Activated CD4-positive, alpha-beta memory T cell treated with anti-CD3 and anti-CD28 coated beads, Interleukin-2, amount 10 ng/mL, durations not matched to agents 7 days and 5 days (primary cell): ENCODE measurements at regions not wholly inside any gene's neighbourhood (a gene's known extent, or its start where the extent isn't known, plus 50 kb on each side); places are given as distances from the start of the nearest gene placed in this dataset.

Experiments
- CTCF ChIA-PET: fragments of 350-600 bp; sonication (Branson Sonifier 250); formaldehyde crosslinking; loops from one replicate; lab custom pipeline; 2021; ENCODE audit warnings: antibody characterized with exemption, inconsistent platforms; lab: Charles Lee
- POLR2A ChIA-PET: fragments of 350-600 bp; sonication (Branson Sonifier 250); formaldehyde crosslinking; loops from one replicate; lab custom pipeline; 2021; ENCODE audit warnings: antibody characterized with exemption; lab: Charles Lee
- DNase-seq: peaks from one replicate; pipeline ENCODE4 v3.0.0-alpha.2; 2020
- H3K27ac Mint-ChIP-seq: one replicate; pipeline ENCODE4 v1.8.0; 2021; ENCODE audit warnings: mild to moderate bottlenecking, mixed read lengths
- H3K27me3 Mint-ChIP-seq: one replicate; pipeline ENCODE4 v1.8.0; 2021; ENCODE audit warnings: mixed read lengths
- H3K36me3 Mint-ChIP-seq: one replicate; pipeline ENCODE4 v1.8.0; 2021; ENCODE audit warnings: low read depth, mixed read lengths
- H3K4me1 Mint-ChIP-seq: one replicate; pipeline ENCODE4 v1.8.0; 2021; ENCODE audit warnings: mixed read lengths
- H3K4me3 Mint-ChIP-seq: one replicate; pipeline ENCODE4 v1.8.0; 2021; ENCODE audit warnings: mild to moderate bottlenecking, mixed read lengths
- H3K9me3 Mint-ChIP-seq: one replicate; pipeline ENCODE4 v1.8.0; 2021; ENCODE audit warnings: mixed read lengths

- H3K4me3 Mint-ChIP-seq = no peak overlapping the region
- ChIA-PET CTCF (no interaction called here), POLR2A (no interaction called here)
- no peak for DNase-seq
- H3K4me1 Mint-ChIP-seq = peaks cover 18% of the 10 kb centered on the region
- H3K27me3 Mint-ChIP-seq = peaks cover 6% of the 10 kb centered on the region
- peaks cover 2% of the 10 kb centered on the region for H3K9me3 Mint-ChIP-seq
- H3K36me3 Mint-ChIP-seq = no peaks in the 10 kb centered on the region
- H3K27ac Mint-ChIP-seq = no peak overlapping the region
These were observed 365.0 kb upstream of the HNRNPA3 start for GRCh38 chr2:176847575-176847974.

- H3K9me3 Mint-ChIP-seq = peaks cover under 1% of the 10 kb centered on the region
- H3K36me3 Mint-ChIP-seq = no peaks in the 10 kb centered on the region
- H3K27me3 Mint-ChIP-seq = peaks cover 4% of the 10 kb centered on the region
- DNase-seq = no peak
- H3K4me3 Mint-ChIP-seq = no peak overlapping the region
- CTCF ChIA-PET = no interaction called here
- H3K4me1 Mint-ChIP-seq = peaks cover 26% of the 10 kb centered on the region
- no peak overlapping the region for H3K27ac Mint-ChIP-seq
- POLR2A ChIA-PET = no interaction called here
These were observed 363.8 kb upstream of the HNRNPA3 start for GRCh38 chr2:176848844-176849243.

- H3K4me1 Mint-ChIP-seq = peaks cover 42% of the 10 kb centered on the region
- no peak overlapping the region for H3K27ac Mint-ChIP-seq
- DNase-seq = no peak
- ChIA-PET POLR2A (no interaction called here), CTCF (interaction anchor here (0.8 kb wide), 1 partner anchor 841 kb away, joined by 3 read pairs; no protein-coding TSS in a partner anchor)
- no peaks in the 10 kb centered on the region for H3K27me3 Mint-ChIP-seq
- no peaks in the 10 kb centered on the region for H3K9me3 Mint-ChIP-seq
- no peak overlapping the region for H3K4me3 Mint-ChIP-seq
- peaks cover 5% of the 10 kb centered on the region for H3K36me3 Mint-ChIP-seq
These were observed 361.2 kb upstream of the HNRNPA3 start for GRCh38 chr2:176851200-176851888.

DNA sequence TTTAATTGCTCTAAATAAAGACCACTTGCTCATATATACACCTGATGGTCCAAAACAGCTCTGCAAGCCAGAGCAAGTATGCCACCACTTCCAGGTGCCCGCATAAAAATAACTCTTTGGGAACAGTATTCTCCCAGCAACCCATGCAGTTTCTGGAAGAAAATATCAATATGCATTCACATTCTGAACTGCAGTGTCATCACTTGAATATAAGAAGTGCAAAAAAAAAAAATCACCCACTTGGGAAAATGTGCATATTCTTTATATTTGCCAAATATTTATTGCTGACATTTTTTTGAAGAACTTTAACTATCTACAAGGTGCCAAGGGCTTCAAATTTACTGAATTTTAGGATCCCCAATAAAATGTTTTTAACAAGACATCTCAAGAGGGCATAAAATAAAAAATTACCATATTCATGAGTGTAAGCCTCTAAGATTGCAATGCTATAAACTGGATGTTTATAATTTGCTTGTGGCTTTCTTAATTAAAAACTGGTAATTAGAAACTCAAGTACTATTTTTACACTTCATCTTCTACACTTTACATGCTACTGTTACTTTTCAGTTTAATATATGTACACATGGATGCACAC is 360.6 kb upstream of the HNRNPA3 start:
- CTCF ChIA-PET = interaction anchor here (0.8 kb wide), 1 partner anchor 842 kb away, joined by 3 read pairs; no protein-coding TSS in a partner anchor
- no peak overlapping the region for H3K4me3 Mint-ChIP-seq
- no peak for DNase-seq
- no peaks in the 10 kb centered on the region for H3K27me3 Mint-ChIP-seq
- H3K27ac Mint-ChIP-seq = peak overlapping the region; percentile 22
- H3K36me3 Mint-ChIP-seq = peaks cover 5% of the 10 kb centered on the region
- peaks cover 48% of the 10 kb centered on the region for H3K4me1 Mint-ChIP-seq
- H3K9me3 Mint-ChIP-seq = no peaks in the 10 kb centered on the region
- POLR2A ChIA-PET = interaction anchor here (0.9 to 2.0 kb wide), 2 partner anchors 10 to 26 kb away, joined by 3 to 8 read pairs; no protein-coding TSS in a partner anchor

DNA sequence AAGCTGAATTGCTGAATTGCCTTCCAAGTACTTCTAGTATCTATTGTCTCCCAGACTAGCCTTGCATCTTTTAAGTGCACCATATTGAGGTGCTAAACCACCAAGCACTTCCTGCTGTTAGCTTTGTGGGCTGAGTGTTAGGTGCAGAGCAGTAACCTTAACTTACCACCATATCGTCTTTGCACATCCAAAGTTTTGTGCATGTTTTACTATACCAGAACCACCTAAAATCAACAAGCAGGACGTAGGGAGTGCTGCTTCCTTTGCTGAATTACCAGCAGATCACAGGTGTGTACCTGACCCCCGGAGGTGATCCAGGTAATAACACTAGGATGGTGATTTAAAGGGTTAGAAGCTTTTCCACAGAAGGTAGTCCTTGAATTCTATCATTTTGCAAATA is 359.9 kb upstream of the HNRNPA3 start:
- no peak overlapping the region for H3K4me3 Mint-ChIP-seq
- H3K9me3 Mint-ChIP-seq = no peaks in the 10 kb centered on the region
- ChIA-PET CTCF (interaction anchor here (0.6 to 0.8 kb wide), 3 partner anchors 199 to 720 kb away, joined by 3 to 4 read pairs (median 3); no protein-coding TSS in a partner anchor), POLR2A (interaction anchor here (0.9 to 2.0 kb wide), 4 partner anchors 10 to 144 kb away, joined by 3 to 8 read pairs (median 4); no protein-coding TSS in a partner anchor)
- peak; percentile 62 for DNase-seq
- H3K4me1 Mint-ChIP-seq = peaks cover 53% of the 10 kb centered on the region
- H3K36me3 Mint-ChIP-seq = peaks cover 5% of the 10 kb centered on the region
- H3K27me3 Mint-ChIP-seq = no peaks in the 10 kb centered on the region
- peak overlapping the region; percentile 22 for H3K27ac Mint-ChIP-seq

- ChIA-PET CTCF (interaction anchor here (1.0 to 1.5 kb wide), 4 partner anchors 11 to 295 kb away, joined by 3 to 4 read pairs (median 4); no protein-coding TSS in a partner anchor), POLR2A (interaction anchor here (0.7 to 1.3 kb wide), 2 partner anchors 11 to 78 kb away, joined by 3 to 4 read pairs; no protein-coding TSS in a partner anchor)
- Mint-ChIP-seq H3K27ac (no peak overlapping the region), H3K9me3 (no peaks in the 10 kb centered on the region), H3K4me1 (peaks cover 53% of the 10 kb centered on the region), H3K4me3 (no peak overlapping the region), H3K36me3 (peaks cover 5% of the 10 kb centered on the region), H3K27me3 (no peaks in the 10 kb centered on the region)
- no peak for DNase-seq
These were observed 358.5 kb upstream of the HNRNPA3 start for GRCh38 chr2:176854062-176854461.

GRCh38 chr2:176854878-176855277 is 357.7 kb upstream of the HNRNPA3 start:
- Mint-ChIP-seq H3K9me3 (no peaks in the 10 kb centered on the region), H3K4me1 (peaks cover 53% of the 10 kb centered on the region), H3K4me3 (no peak overlapping the region), H3K36me3 (peaks cover 5% of the 10 kb centered on the region), H3K27me3 (peaks cover 2% of the 10 kb centered on the region), H3K27ac (peak overlapping the region; percentile 39)
- ChIA-PET CTCF (interaction anchor here (0.6 to 1.5 kb wide), 6 partner anchors 12 to 201 kb away, joined by 3 to 4 read pairs (median 3); no protein-coding TSS in a partner anchor), POLR2A (interaction anchor here (1.3 to 1.8 kb wide), 2 partner anchors 11 to 357 kb away, joined by 3 to 8 read pairs; no protein-coding TSS in a partner anchor)
- no peak for DNase-seq

DNA sequence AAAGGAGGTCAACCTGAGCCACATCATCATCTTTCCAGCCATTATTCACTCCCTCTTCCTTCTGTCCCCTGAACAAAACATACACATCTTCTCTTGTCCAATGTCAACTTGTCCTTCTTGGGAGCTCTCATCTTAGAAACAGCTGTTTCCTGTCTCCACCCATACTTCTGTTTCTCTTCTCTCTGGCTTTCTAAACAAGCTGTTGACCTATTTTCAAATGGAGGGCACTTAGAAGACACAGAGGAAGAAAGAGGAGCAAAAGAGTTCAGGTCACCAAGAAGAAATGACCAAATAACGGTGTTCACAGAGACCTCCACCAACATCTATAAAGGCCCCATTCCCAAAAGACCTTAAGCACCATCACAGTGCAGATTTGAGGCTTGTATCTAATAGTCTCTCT is 355.9 kb upstream of the HNRNPA3 start:
- Mint-ChIP-seq H3K4me3 (no peak overlapping the region), H3K27me3 (peaks cover 10% of the 10 kb centered on the region), H3K4me1 (peaks cover 52% of the 10 kb centered on the region), H3K36me3 (peaks cover 5% of the 10 kb centered on the region), H3K9me3 (no peaks in the 10 kb centered on the region), H3K27ac (peak overlapping the region; percentile 62)
- ChIA-PET POLR2A (interaction anchor here (1.2 to 1.8 kb wide), 2 partner anchors 12 to 75 kb away, joined by 3 to 8 read pairs; no protein-coding TSS in a partner anchor), CTCF (interaction anchor here (1.1 to 1.4 kb wide), 3 partner anchors 16 to 292 kb away, joined by 3 to 6 read pairs (median 3); no protein-coding TSS in a partner anchor)
- no peak for DNase-seq

- peaks cover 23% of the 10 kb centered on the region for H3K27me3 Mint-ChIP-seq
- no peaks in the 10 kb centered on the region for H3K36me3 Mint-ChIP-seq
- H3K4me3 Mint-ChIP-seq = no peak overlapping the region
- CTCF ChIA-PET = no interaction called here
- H3K27ac Mint-ChIP-seq = no peak overlapping the region
- DNase-seq = no peak
- no peaks in the 10 kb centered on the region for H3K9me3 Mint-ChIP-seq
- POLR2A ChIA-PET = no interaction called here
- no peaks in the 10 kb centered on the region for H3K4me1 Mint-ChIP-seq
These were observed 347.3 kb upstream of the HNRNPA3 start for GRCh38 chr2:176865336-176865735.

GRCh38 chr2:176872406-176872805 is 340.2 kb upstream of the HNRNPA3 start:
- Mint-ChIP-seq H3K4me3 (no peak overlapping the region), H3K27me3 (peaks cover 7% of the 10 kb centered on the region), H3K36me3 (peaks cover 13% of the 10 kb centered on the region), H3K27ac (no peak overlapping the region), H3K9me3 (peaks cover 21% of the 10 kb centered on the region), H3K4me1 (peaks cover 21% of the 10 kb centered on the region)
- no peak for DNase-seq
- ChIA-PET CTCF (interaction anchor here (0.9 kb wide), 1 partner anchor 16 kb away, joined by 3 read pairs; no protein-coding TSS in a partner anchor), POLR2A (no interaction called here)

- peaks cover 21% of the 10 kb centered on the region for H3K9me3 Mint-ChIP-seq
- no peak overlapping the region for H3K4me3 Mint-ChIP-seq
- CTCF ChIA-PET = interaction anchor here (1.1 kb wide), 1 partner anchor 187 kb away, joined by 3 read pairs; no protein-coding TSS in a partner anchor
- H3K4me1 Mint-ChIP-seq = peaks cover 21% of the 10 kb centered on the region
- H3K27ac Mint-ChIP-seq = no peak overlapping the region
- H3K27me3 Mint-ChIP-seq = peaks cover 2% of the 10 kb centered on the region
- peaks cover 13% of the 10 kb centered on the region for H3K36me3 Mint-ChIP-seq
- no peak for DNase-seq
- POLR2A ChIA-PET = no interaction called here
These were observed 339.2 kb upstream of the HNRNPA3 start for GRCh38 chr2:176873403-176873802.

- peaks cover 11% of the 10 kb centered on the region for H3K9me3 Mint-ChIP-seq
- ChIA-PET POLR2A (interaction anchor here (1.1 kb wide), 1 partner anchor 50 kb away, joined by 3 read pairs; no protein-coding TSS in a partner anchor), CTCF (interaction anchor here (0.5 kb wide), 1 partner anchor 323 kb away, joined by 3 read pairs; no protein-coding TSS in a partner anchor)
- peaks cover 13% of the 10 kb centered on the region for H3K36me3 Mint-ChIP-seq
- H3K27me3 Mint-ChIP-seq = peaks cover 2% of the 10 kb centered on the region
- H3K4me1 Mint-ChIP-seq = peaks cover 21% of the 10 kb centered on the region
- no peak overlapping the region for H3K4me3 Mint-ChIP-seq
- no peak overlapping the region for H3K27ac Mint-ChIP-seq
- DNase-seq = no peak
These were observed 336.0 kb upstream of the HNRNPA3 start for GRCh38 chr2:176876493-176877103.
